Right lung (tissue), 2 donors: ENCODE measurements at regions not wholly inside any gene's neighbourhood (a gene's known extent, or its start where the extent isn't known, plus 50 kb on each side); places are given as distances from the start of the nearest gene placed in this dataset.
"Not testable (repeated sequence)": the region's sequence is repeated elsewhere in the genome, so short reads cannot be mapped to it uniquely, and the experiment has no call there.

Experiments
- DNase-seq, 2 donors: peaks; one replicate each; pipeline ENCODE4 v3.0.0-alpha.2; 2013

- no peak for DNase-seq
These were observed 210.3 kb upstream of the PCDH9 start for GRCh38 chr13:67440236-67440975.

DNA sequence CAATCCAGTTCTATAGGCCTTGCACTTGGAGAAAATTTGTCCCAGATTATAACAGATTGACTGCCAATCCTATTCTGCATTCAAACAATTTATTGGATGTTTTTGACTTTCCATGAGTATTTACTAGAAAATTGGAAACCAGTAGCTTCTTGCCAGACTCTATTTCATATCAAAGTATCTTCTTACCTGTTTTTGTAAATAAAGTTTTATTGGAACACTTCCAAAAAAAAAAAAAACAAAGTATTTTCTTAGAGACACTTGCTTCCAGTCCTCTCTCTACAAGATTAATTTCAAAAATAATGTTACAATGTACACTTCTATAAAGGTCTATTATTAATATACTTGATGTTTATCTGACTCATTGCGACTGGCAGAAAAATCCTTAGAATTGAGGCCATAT lies 209.2 kb upstream of the PCDH9 start:
- no peak for DNase-seq

DNA sequence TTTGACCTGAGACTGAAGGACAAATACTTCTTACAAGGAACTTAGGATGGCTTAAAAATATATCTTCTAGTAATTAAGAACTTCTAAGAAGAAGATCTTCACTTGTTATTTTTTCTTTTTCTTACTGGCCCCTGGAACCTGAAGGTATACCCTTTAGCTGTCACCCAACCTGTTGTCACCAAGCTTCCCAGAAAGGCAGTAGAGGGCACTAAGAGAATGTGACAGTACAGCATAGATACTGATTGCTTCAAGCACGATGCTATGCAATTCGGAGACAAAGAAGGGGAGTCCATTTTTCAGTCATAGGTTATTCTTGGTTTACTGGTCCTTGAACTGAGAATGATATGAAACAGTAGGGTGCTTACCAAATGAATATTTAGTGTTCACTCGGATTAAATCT lies 208.3 kb upstream of the PCDH9 start:
- no peak for DNase-seq

DNA sequence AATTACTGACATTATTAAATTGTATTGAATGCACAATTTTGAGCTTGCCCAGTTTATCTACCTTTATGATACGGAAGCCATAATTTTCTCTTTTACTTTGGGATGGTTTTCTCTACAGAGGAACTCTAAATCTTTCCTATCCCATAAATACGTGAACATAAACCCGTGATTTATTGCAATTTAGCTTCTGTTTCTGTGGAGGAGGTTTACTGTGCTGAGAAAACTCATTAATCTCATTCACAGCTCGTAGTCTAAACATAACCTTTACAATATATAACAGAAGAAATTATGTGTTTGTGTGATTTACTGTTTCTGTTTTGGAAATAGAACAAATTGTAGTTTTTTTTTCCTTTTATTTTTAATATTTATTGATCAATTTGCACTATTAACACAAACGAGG lies 207.1 kb upstream of the PCDH9 start:
- no peak for DNase-seq

- no peak for DNase-seq
These were observed 191.3 kb upstream of the PCDH9 start for GRCh38 chr13:67421475-67421874.

DNA sequence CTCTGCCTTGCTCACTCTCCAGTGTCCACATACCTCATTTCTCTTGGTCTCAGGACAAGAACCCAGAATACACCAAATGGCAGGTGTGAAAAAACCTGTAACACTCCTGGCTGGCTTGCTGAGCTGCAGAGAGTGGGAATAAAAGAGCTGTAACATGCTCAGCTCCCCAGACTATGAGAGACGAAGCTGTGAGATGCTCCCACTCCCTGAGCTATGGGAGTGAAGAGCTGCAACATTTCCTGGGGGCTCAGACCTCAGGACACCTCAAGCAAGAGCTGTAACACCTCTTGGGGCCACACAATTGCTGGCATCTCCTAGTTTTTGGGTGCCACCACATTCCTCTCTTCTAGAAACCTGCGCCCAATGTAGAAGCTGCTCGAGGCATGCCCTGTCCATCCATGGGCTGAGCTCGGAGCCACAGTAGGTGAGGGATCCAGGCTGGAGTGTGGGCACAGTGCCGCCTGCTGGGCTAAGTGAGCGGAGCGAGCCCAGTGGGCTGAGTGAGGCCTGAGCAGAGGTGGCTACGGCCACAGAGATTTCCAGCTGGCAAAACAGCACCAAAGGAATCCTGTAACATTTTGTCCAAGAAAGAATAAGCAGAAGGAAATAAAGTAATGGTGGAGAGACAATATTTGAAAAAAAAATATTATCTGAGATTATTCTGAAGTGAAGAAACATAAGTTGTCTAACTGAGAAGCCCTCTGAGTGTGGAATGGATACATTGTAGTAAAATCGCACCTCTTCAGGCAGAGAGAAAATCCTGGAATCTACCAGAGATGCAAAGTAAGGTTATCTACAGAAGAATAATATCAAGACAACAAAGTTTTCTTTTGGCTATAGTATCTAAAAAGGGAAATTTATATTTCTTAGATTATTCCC lies 186.2 kb upstream of the PCDH9 start:
- DNase-seq = no peak

DNA sequence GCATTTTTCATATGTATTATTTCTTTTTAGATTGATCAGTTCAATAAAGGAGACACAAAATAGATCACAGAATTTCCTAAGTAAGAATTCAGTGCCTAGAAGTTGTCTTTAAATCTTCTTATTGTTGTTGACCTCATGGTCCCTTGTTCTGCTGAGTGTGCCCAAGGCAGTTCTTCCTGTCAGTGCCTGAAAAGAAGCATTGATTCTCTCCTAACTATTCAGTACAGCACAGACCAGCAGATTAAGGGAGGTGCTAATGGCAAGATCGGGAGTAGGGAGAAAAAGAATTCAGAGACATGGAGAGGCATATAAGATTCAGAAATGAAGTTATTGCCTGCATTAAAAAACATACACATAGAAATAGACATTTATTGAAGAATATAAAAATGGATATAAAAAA lies 180.5 kb upstream of the PCDH9 start:
- no peak for DNase-seq

DNA sequence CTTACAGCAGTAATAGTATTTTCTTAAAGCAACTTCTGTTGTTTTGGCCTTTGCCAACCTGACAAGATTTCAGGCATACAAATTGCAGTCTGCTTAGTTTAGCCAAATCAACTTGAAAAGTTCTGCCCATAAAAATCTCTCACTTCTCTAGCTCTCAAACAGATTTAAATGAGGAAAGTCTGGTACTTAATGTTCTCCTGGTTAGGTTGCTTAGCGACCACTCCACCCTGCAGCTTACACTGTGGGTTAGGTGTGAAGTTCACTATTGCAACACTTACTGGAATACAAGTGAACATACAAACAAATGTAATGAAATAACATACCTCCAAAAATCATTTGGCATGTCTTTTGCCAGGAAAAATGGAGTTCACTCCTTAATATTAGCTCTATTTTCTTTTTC lies 178.7 kb upstream of the PCDH9 start:
- peak; percentile 2 to 6 for DNase-seq

DNA sequence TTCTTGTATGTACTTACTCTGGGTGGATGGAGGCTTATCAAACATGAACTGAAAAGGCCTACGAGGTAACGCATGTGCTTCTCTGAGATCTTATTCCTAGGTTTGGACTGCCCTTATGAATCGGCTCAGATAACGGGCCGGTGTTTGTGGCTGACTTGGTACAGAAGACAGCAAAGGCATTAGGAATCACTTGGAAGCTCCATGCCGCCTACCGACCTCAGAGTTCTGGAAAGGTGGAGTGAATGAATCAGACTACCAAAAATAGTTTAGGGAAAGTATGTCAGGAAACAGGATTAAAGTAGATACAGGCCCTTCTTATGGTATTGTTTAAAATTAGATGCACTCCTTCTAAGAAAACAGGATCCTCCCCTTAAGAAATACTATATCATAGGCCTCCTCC lies 172.4 kb upstream of the PCDH9 start:
- DNase-seq = no peak

DNA sequence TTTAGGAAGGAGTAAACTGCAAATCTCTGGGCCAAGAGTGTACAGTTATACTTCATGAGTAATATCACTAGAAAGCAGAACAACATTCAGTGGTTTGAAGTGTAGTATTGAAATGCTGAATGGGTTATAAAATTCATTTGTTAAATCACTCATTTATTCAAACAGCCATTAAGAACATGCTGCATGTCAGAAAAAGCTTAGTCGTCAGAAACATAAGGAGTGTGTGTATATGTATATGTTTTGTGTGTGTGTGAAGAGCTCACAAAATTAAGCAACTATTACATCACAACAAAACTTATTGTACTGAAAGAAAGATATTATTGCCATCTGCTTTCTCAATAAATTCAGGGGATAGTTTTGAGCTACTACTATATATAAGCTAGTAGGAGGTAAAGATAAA lies 165.4 kb upstream of the PCDH9 start:
- DNase-seq = no peak

GRCh38 chr13:67392014-67392413 lies 161.9 kb upstream of the PCDH9 start:
- DNase-seq = no peak

- no peak for DNase-seq
These were observed 160.4 kb upstream of the PCDH9 start for GRCh38 chr13:67390462-67391086.

GRCh38 chr13:67389171-67389570 lies 159.0 kb upstream of the PCDH9 start:
- no peak for DNase-seq

GRCh38 chr13:67383109-67383757 lies 153.1 kb upstream of the PCDH9 start:
- DNase-seq = not testable (repeated sequence)

DNA sequence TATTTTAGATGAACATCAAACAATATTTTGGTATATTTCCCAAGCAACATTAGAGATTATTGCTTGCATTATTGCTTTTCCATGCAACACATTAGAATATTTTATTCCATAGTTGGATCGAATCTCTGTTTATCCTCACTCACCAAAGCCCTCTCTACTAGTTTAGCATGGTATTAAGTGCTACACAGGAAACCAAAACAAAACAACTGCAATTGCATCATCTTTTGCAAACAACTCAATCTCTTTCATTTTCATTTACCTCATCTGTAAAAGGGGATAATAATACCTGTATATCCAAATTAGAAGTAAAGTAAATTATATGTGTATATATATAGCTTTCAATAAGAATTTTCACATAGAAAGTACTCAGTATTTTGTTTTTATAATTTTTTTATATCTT lies 147.8 kb upstream of the PCDH9 start:
- DNase-seq = no peak

GRCh38 chr13:67374391-67374790 lies 144.3 kb upstream of the PCDH9 start:
- no peak for DNase-seq

- DNase-seq = no peak
These were observed 142.8 kb upstream of the PCDH9 start for GRCh38 chr13:67372868-67373464.

GRCh38 chr13:67369895-67370660 lies 139.9 kb upstream of the PCDH9 start:
- no peak for DNase-seq

- DNase-seq = no peak
These were observed 137.3 kb upstream of the PCDH9 start for GRCh38 chr13:67367399-67367798.

DNA sequence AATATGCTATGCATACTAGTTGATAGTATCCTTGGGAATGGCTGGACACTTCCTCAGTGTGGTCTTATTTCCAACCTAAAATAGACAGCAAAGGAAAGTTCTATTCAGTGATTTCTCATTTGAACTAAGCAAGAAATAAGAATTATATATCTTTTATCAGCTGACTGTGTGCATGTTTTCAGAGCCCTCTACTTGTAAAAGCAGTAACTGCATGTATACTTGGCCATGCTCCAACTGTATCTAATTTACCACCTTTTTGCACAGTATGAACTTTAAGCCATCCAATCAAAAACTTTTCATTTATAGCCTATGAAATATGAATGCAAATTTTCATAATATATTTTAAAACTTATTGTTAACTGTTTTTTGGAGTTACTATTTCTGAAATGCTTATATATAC lies 136.4 kb upstream of the PCDH9 start:
- no peak for DNase-seq
